ENCODE measurements at regions not wholly inside any gene's neighbourhood (a gene's known extent, or its start where the extent isn't known, plus 50 kb on each side); places are given as distances from the start of the nearest gene placed in this dataset.

DNA sequence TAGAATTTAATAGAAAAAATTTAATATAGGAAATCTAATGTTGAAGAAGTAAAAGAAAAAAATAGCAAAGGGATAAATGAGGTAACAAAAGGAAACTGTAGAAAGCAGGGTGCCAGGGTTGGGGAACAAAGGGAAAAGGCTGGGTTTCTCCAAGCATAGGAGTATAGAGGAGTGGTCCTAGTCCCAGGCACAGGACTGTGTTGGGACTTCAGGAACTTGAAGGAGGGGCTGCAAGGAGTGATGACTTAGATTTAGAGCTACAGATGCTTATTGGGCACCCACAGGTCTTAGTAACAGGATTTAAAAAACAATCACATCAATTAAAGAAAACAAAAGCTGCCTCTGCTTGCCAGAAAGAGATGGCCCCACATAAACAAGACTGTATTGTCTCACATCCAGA lies 396.5 kb upstream of the TNC start:
- H3K79me2 ChIP-seq (ENCODE audit: insufficient read depth, low read depth): no peaks in the 10 kb centered on the region
- no peaks in the 10 kb centered on the region for H3K27me3 ChIP-seq (ENCODE audit: insufficient read depth, low read depth)
- H2AFZ ChIP-seq (ENCODE audit: low read depth): no peak overlapping the region
- no peaks in the 10 kb centered on the region for H4K20me1 ChIP-seq (ENCODE audit: insufficient read depth)
- TF ChIP-seq, protein P1, sequence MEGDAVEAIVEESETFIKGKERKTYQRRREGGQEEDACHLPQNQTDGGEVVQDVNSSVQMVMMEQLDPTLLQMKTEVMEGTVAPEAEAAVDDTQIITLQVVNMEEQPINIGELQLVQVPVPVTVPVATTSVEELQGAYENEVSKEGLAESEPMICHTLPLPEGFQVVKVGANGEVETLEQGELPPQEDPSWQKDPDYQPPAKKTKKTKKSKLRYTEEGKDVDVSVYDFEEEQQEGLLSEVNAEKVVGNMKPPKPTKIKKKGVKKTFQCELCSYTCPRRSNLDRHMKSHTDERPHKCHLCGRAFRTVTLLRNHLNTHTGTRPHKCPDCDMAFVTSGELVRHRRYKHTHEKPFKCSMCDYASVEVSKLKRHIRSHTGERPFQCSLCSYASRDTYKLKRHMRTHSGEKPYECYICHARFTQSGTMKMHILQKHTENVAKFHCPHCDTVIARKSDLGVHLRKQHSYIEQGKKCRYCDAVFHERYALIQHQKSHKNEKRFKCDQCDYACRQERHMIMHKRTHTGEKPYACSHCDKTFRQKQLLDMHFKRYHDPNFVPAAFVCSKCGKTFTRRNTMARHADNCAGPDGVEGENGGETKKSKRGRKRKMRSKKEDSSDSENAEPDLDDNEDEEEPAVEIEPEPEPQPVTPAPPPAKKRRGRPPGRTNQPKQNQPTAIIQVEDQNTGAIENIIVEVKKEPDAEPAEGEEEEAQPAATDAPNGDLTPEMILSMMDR (conservative IDR thresholded peaks at IDR 0.05; ENCODE audit: low read depth, low read length): no peak
- no peak overlapping the region for H3K4me2 ChIP-seq
- no peak overlapping the region for H3K27ac ChIP-seq
- no peaks in the 10 kb centered on the region for H3K4me1 ChIP-seq (ENCODE audit: low read depth, poor library complexity, severe bottlenecking)
- H3K36me3 ChIP-seq (ENCODE audit: insufficient read depth): no peaks in the 10 kb centered on the region
- H3K4me3 ChIP-seq (IDR thresholded peaks at IDR 0.05; ENCODE audit: insufficient read depth, low read depth, low read length): no peak overlapping the region
- H3K9ac ChIP-seq: no peak overlapping the region

DNA sequence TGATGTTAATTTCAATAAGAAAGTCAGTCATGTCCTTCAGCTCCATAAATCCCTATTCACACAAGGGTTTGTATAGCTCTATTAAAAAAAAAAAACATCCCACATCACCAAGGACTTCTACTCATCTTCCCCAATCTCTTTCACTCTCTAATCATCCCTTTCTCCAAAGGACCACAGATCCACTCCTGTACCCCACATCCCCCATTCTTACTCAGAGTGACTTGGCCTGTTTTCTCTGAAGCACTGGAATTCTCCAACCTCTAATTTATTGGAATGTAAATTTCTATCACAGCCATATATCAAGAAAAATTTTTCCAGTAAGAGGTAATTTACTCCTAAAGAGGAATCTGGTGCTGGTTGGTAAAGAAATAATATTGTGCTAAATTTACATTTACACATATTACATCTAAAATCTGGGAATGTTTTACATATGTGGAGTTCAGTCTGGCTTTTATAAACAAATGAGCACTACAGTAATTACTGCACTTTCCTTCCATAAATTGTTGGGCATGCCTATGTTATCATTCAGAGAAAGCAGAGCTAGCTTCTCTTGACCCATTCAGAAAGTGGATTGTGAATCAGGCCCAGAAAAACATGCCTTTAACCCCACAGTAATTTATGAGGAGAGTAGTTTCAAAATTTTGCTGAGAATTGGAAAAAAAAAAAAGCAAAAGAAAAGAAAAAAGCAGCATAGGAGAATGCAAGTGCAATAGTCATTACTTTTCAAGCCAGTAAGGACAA lies 399.5 kb upstream of the TNC start:
- no peak overlapping the region for H3K4me3 ChIP-seq (IDR thresholded peaks at IDR 0.05; ENCODE audit: insufficient read depth, low read depth, low read length)
- H3K36me3 ChIP-seq (ENCODE audit: insufficient read depth): no peaks in the 10 kb centered on the region

DNA sequence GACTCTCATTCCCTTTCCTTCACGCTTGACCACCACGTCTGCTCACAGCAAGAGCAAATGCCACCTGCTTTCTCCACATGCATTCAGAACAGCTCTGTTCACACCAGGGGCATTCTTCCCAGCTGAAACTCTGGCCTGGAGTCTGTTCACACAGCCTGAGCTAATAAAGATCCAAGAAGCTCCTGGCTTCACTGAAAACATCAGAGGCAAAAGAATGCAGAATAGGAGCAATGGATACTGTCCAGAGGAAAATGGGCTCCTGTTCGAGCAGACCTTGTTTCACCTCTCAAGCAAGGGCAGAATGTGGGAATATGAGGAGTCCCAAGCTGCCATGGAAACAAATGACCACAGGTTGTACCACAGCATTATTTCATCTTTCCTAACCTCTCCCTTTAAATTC lies 402.7 kb upstream of the TNC start:
- Histone ChIP-seq H3K27me3 (ENCODE audit: insufficient read depth, low read depth) (no peaks in the 10 kb centered on the region), H3K4me3 (IDR thresholded peaks at IDR 0.05; ENCODE audit: insufficient read depth, low read depth, low read length) (no peak overlapping the region), H3K4me2 (no peak overlapping the region), H4K20me1 (ENCODE audit: insufficient read depth) (no peaks in the 10 kb centered on the region), H3K9ac (no peak overlapping the region), H2AFZ (ENCODE audit: low read depth) (no peak overlapping the region), H3K4me1 (ENCODE audit: low read depth, poor library complexity, severe bottlenecking) (no peaks in the 10 kb centered on the region), H3K79me2 (ENCODE audit: insufficient read depth, low read depth) (no peaks in the 10 kb centered on the region), H3K27ac (no peak overlapping the region), H3K36me3 (ENCODE audit: insufficient read depth) (no peaks in the 10 kb centered on the region)
- TF ChIP-seq, protein P1 (conservative IDR thresholded peaks at IDR 0.05; ENCODE audit: low read depth, low read length): no peak

More for the DNA sequence above, 399.5 kb upstream of the TNC start:
- Histone ChIP-seq H3K4me2 (no peak overlapping the region), H2AFZ (ENCODE audit: low read depth) (no peak overlapping the region), H4K20me1 (ENCODE audit: insufficient read depth) (no peaks in the 10 kb centered on the region), H3K27me3 (ENCODE audit: insufficient read depth, low read depth) (no peaks in the 10 kb centered on the region), H3K4me1 (ENCODE audit: low read depth, poor library complexity, severe bottlenecking) (no peaks in the 10 kb centered on the region), H3K9ac (no peak overlapping the region), H3K79me2 (ENCODE audit: insufficient read depth, low read depth) (no peaks in the 10 kb centered on the region), H3K27ac (no peak overlapping the region)
- TF ChIP-seq, protein P1 (conservative IDR thresholded peaks at IDR 0.05; ENCODE audit: low read depth, low read length): no peak

DNA sequence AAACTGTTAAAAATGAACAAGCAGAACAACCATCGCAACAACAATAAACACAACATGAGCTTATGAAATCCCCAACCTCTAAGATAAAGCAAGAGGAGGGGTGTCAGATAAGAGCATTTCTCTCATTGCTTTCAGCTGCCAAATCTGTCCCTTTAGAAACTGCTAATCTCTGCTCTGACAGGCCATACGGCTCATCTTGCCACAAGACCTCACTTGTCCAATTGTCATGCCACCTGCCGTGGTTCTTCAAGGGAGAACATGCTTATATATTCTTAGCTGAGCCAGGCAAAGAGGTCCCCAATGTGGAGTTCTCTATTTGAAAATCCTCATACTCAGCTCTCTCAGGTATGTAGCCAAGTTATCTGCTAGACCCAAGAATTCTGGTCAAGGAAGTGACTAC lies 405.0 kb upstream of the TNC start:
- Histone ChIP-seq H3K4me1 (ENCODE audit: low read depth, poor library complexity, severe bottlenecking) (no peaks in the 10 kb centered on the region), H3K36me3 (ENCODE audit: insufficient read depth) (no peaks in the 10 kb centered on the region), H2AFZ (ENCODE audit: low read depth) (no peak overlapping the region), H3K27ac (no peak overlapping the region), H4K20me1 (ENCODE audit: insufficient read depth) (no peaks in the 10 kb centered on the region), H3K9ac (no peak overlapping the region), H3K79me2 (ENCODE audit: insufficient read depth, low read depth) (no peaks in the 10 kb centered on the region), H3K27me3 (ENCODE audit: insufficient read depth, low read depth) (no peaks in the 10 kb centered on the region), H3K4me2 (no peak overlapping the region), H3K4me3 (IDR thresholded peaks at IDR 0.05; ENCODE audit: insufficient read depth, low read depth, low read length) (no peak overlapping the region)
- TF ChIP-seq, protein P1 (conservative IDR thresholded peaks at IDR 0.05; ENCODE audit: low read depth, low read length): no peak
